ENCODE measurements at regions not wholly inside any gene's neighbourhood (a gene's known extent, or its start where the extent isn't known, plus 50 kb on each side); places are given as distances from the start of the nearest gene placed in this dataset.

DNA sequence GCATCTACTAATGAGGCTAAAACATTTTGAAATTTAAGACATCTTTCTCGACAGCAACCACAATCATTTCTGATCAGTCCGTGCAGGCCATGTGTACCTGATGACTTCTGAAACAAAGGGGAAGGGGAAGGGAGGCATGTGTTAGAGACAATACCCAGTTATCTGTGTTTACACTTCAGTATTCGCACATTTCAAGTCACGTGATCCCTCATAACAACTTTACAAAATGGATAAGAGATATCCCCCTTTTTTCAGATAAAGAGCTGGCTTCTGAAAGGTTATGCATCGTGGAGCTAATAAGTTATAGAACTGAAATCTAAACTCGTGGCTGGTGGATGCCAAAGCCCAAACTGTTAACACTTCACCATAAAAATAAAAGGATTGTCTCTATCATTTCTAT lies 175.7 kb downstream of the CHRM3 start:
- TF ChIP-seq, protein P1, sequence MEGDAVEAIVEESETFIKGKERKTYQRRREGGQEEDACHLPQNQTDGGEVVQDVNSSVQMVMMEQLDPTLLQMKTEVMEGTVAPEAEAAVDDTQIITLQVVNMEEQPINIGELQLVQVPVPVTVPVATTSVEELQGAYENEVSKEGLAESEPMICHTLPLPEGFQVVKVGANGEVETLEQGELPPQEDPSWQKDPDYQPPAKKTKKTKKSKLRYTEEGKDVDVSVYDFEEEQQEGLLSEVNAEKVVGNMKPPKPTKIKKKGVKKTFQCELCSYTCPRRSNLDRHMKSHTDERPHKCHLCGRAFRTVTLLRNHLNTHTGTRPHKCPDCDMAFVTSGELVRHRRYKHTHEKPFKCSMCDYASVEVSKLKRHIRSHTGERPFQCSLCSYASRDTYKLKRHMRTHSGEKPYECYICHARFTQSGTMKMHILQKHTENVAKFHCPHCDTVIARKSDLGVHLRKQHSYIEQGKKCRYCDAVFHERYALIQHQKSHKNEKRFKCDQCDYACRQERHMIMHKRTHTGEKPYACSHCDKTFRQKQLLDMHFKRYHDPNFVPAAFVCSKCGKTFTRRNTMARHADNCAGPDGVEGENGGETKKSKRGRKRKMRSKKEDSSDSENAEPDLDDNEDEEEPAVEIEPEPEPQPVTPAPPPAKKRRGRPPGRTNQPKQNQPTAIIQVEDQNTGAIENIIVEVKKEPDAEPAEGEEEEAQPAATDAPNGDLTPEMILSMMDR (IDR thresholded peaks at IDR 0.05; ENCODE audit: partially characterized antibody, unreplicated experiment) = no peak
- Mint-ChIP-seq H3K36me3 (ENCODE audit: unreplicated experiment) (no peaks in the 10 kb centered on the region), H3K4me1 (ENCODE audit: low read depth, unreplicated experiment) (peaks cover 12% of the 10 kb centered on the region), H3K27ac (ENCODE audit: unreplicated experiment) (no peak overlapping the region), H3K27me3 (ENCODE audit: unreplicated experiment) (peaks cover 2% of the 10 kb centered on the region), H3K4me3 (ENCODE audit: unreplicated experiment) (no peak overlapping the region), H3K9me3 (ENCODE audit: unreplicated experiment) (no peaks in the 10 kb centered on the region)
- DNase-seq = no peak

DNA sequence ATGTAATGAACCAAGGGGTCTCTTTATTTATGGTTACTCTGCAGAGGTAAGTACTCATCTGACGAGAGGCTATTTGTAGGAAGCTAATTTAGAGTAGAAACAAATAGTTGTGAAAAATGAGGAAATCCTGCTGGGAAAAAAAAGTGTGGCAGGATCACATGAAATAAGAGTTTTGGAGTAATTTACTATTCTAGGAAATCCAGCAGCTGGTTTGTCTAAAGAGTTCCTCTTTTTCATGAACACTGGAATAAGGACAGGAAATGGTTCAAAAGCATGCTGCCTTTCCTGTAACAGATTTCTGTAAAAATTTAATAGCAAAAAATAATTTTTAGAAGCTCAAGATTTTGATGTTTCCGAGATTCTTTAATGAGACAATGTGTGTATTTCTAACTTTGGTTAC lies 177.3 kb downstream of the CHRM3 start:
- H3K4me1 Mint-ChIP-seq (ENCODE audit: low read depth, unreplicated experiment) = peaks cover 10% of the 10 kb centered on the region
- TF ChIP-seq, protein P1 (IDR thresholded peaks at IDR 0.05; ENCODE audit: partially characterized antibody, unreplicated experiment) = no peak
- no peak overlapping the region for H3K27ac Mint-ChIP-seq (ENCODE audit: unreplicated experiment)
- peaks cover 4% of the 10 kb centered on the region for H3K36me3 Mint-ChIP-seq (ENCODE audit: unreplicated experiment)
- no peaks in the 10 kb centered on the region for H3K9me3 Mint-ChIP-seq (ENCODE audit: unreplicated experiment)
- H3K4me3 Mint-ChIP-seq (ENCODE audit: unreplicated experiment) = no peak overlapping the region
- DNase-seq = no peak
- H3K27me3 Mint-ChIP-seq (ENCODE audit: unreplicated experiment) = no peaks in the 10 kb centered on the region

DNA sequence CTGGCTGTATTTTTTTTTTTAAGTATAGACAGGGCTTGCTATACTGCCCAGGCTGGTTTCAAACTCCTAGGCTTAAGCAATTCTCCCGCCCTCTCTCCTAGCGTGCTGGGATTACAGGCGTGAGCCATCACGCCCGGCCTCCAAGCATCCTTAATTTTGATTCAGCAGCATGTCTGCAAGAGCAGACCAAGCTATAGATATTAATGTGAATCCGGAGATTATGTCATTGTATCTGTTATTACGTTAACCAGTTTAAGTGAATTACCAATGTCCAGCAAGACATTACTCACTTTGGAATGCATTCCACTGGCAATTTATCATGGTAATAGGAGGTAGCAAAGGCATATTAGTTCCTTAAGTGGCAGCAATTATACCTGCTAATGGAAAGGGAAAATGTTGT lies 179.7 kb downstream of the CHRM3 start:
- H3K4me3 Mint-ChIP-seq (ENCODE audit: unreplicated experiment) = no peak overlapping the region

DNA sequence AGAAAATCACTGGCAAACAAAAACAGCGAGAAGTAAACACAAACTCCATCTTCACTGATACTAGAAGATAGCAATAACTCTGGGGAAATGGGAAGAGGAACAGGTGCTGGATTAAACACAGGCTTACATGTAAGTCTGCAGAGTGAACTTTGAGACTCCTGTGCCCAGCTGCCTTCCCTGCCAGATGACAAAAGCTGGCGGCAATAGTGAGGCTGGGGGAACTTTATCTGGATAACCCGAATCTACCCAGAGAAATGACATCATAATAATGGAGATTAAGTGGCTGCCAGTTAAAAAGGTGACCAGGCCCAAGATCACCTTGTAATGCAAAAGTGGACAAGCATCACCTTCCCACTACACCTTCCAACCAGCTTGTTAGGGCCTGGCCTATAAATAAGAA lies 184.5 kb downstream of the CHRM3 start:
- peak overlapping the region; percentile 9 for H3K27ac Mint-ChIP-seq (ENCODE audit: unreplicated experiment)
- peaks cover 5% of the 10 kb centered on the region for H3K36me3 Mint-ChIP-seq (ENCODE audit: unreplicated experiment)
- peaks cover 2% of the 10 kb centered on the region for H3K9me3 Mint-ChIP-seq (ENCODE audit: unreplicated experiment)
- TF ChIP-seq, protein P1 (IDR thresholded peaks at IDR 0.05; ENCODE audit: partially characterized antibody, unreplicated experiment) = no peak
- peaks cover 2% of the 10 kb centered on the region for H3K27me3 Mint-ChIP-seq (ENCODE audit: unreplicated experiment)
- no peak for DNase-seq
- H3K4me1 Mint-ChIP-seq (ENCODE audit: low read depth, unreplicated experiment) = peaks cover 12% of the 10 kb centered on the region
- no peak overlapping the region for H3K4me3 Mint-ChIP-seq (ENCODE audit: unreplicated experiment)

More for the DNA sequence above, 179.7 kb downstream of the CHRM3 start:
- Mint-ChIP-seq H3K36me3 (ENCODE audit: unreplicated experiment) (peaks cover 5% of the 10 kb centered on the region), H3K9me3 (ENCODE audit: unreplicated experiment) (no peaks in the 10 kb centered on the region), H3K4me1 (ENCODE audit: low read depth, unreplicated experiment) (peaks cover 11% of the 10 kb centered on the region), H3K27ac (ENCODE audit: unreplicated experiment) (no peak overlapping the region), H3K27me3 (ENCODE audit: unreplicated experiment) (no peaks in the 10 kb centered on the region)
- DNase-seq = no peak
- TF ChIP-seq, protein P1 (IDR thresholded peaks at IDR 0.05; ENCODE audit: partially characterized antibody, unreplicated experiment) = no peak

DNA sequence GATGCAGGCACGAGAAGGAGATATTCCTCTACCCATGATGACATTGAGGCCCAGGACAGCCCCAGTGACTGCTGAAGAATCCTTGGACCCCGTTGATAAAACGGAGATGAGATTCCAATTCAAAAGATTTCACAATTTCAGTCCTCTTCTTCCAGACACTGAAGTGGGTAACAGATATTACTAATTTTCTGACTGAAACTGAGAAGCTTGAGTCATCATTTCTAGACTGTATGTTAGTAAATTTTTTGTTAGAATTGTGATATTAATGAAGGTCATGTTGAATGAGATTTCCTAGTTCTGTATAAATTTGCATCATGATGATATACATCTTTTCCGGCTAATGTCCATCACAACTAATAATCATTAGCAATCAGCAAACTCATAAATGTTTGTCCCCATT lies 185.8 kb downstream of the CHRM3 start:
- DNase-seq = no peak
- H3K27me3 Mint-ChIP-seq (ENCODE audit: unreplicated experiment) = peaks cover 2% of the 10 kb centered on the region

More for the DNA sequence above, 185.8 kb downstream of the CHRM3 start:
- TF ChIP-seq, protein P1 (IDR thresholded peaks at IDR 0.05; ENCODE audit: partially characterized antibody, unreplicated experiment) = no peak
- Mint-ChIP-seq H3K4me1 (ENCODE audit: low read depth, unreplicated experiment) (peaks cover 12% of the 10 kb centered on the region), H3K9me3 (ENCODE audit: unreplicated experiment) (peaks cover 2% of the 10 kb centered on the region), H3K4me3 (ENCODE audit: unreplicated experiment) (no peak overlapping the region), H3K27ac (ENCODE audit: unreplicated experiment) (no peak overlapping the region), H3K36me3 (ENCODE audit: unreplicated experiment) (peaks cover 5% of the 10 kb centered on the region)

Data from glutamatergic neuron (in vitro differentiated cells).